ENCODE measurements at regions not wholly inside any gene's neighbourhood (a gene's known extent, or its start where the extent isn't known, plus 50 kb on each side); places are given as distances from the start of the nearest gene placed in this dataset.

DNA sequence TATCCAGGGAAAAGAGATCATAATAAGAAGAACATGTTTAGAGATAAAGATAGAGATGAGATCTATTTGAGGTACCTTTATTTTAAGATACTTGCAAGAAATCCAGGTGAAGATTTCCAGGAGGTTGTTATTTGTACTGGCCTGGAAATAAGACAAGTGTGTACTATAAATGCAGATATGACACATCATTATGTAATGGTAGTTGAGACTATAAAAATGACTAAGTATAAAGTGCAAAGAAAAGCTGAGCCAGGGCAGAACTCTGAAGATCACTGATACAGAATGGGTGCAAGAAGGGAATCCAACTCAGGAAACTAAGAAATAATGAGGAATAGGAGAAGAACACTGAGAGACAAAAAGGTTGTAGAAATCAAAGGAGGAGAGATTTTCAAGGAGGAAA lies 378.2 kb upstream of the PBX1 start:
- no peak for DNase-seq

DNA sequence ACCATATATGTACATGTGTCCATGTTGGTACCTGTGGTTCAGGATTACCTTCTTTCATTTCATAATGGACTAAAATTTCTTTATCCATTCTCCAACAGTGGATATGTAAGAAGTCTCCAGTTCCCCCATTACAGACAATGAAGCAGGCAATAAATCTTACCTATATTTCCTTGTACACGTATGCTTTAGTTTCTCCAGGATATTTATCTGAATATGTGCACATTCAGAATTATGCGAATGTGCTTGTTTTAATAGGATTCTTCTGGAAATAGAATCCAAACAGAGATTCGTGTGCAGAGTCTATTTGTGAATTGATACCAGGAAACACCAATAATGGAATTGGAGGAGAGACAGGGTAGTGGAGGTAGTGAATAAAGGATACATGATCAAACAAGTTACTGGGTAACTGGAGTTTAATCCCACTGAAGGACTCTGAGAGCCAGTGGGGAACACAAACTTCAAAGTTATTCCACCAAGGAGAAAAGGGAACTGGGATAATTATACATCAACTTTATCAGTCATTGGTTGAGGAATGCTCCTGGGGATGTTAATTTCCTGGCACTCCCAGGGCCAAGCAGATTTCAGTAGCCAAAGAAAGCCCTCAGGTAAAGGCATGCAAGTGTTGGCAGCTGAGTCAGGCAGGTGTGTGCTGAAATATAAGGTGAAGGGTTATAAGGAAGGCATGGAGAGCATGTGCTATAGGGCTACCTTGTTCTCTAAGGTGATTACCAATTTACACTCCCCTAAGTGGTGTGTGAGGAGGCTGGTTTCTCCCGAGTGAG lies 374.9 kb upstream of the PBX1 start:
- DNase-seq, result no peak

- no peak for DNase-seq
Observed at GRCh38 chr1:164186881-164187280, 372.1 kb upstream of the PBX1 start.

- no peak for DNase-seq
Observed at GRCh38 chr1:164188497-164188896, 370.5 kb upstream of the PBX1 start.

DNA sequence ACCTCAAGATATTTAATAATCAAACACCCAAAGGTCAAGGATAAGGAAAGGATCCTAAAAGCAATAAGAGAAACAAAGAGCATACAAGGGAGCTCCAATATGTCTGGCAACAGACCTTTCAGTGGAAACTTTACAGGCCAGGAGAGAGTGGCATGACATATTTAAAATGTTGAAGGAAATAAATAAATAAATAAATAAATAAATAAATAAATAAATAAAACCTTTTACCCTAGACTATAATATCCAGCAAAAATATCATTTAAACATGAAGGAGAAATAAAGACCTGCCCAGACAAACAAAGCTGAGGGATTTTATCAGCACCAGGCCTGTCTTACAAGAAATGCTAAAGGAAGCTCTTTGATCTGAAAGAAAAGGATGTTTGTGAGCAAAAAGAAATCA lies 367.8 kb upstream of the PBX1 start:
- no peak for DNase-seq

DNA sequence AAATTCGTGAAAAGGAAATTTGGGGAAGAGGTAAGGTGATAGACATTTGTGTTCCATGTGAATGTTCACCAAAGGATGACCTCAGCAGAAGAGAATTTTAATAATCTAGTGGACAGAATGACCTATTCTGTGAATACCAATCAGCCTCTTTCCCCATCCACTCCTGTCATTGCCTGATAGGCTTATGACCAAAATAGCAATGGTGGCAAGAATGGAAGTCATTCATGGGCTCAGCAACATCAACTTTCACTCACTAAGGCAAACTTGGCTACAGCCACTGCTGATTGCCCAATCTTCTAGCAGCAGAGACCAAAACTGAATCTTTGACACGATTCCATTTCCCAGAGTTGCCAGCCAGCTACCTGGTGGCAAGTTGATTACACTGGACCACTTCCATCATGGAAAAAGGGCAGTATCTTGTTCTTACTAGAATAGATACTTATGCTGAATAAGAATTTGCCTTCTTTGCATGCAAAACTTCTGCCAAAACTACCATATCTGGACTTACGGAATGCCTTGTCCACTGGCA lies 348.7 kb upstream of the PBX1 start:
- DNase-seq, result no peak

DNA sequence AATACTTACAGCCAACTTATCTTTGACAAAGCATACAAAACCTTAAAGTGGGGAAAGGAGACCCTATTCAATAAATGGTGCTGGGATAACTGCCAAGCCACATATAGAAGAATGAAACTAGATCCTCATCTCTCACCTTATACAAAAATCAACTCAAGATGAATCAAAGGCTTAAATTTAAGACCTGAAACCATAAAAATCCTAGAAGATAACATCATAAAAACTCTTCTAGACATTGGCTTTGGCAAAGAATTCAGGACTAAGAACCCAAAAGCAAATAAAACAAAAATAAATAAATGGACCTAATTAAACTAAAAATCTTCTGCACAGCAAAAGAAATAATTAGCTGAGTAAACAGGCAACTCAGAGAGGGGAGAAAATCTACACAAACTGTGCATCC lies 335.6 kb upstream of the PBX1 start:
- no peak for DNase-seq

DNA sequence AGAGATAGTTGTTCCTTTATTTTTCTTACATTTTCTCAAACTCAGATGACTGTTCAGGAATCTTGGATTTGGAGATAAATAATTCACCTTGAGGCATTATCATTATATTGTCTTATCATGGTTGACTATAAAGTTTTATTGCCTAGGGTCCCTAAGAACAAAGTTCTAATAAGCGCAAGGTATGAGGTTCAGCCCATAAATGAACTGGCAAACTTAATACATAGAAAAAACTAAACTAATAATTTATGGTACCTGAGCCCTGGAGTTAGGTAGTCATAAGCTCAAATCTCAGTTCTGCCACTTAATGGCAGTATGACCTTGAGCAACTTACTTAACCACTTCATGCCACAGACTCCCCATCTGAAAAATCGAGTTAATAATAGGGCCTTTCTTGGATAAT lies 334.0 kb upstream of the PBX1 start:
- DNase-seq, result no peak

DNA sequence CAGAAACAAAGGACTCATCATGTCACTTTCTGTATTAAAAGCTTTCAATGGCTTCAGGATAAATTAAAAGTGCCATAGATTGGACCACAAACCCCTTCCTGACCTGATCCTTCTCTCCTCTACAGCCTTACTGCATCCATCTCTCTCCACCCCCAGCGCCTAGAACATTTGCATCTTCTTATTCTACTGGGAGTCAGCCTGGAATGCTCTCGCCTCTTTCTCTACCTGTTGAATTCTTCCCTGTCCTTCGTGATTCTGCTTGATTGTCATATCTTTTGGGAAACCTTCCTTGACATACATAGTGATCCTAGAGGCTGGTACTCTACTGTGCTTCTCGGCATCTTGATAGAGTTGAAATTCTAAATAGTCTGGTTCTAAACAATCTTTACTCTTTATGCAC lies 332.0 kb upstream of the PBX1 start:
- no peak for DNase-seq

GRCh38 chr1:164228928-164229327 lies 330.1 kb upstream of the PBX1 start:
- no peak for DNase-seq

GRCh38 chr1:164233149-164233548 lies 325.8 kb upstream of the PBX1 start:
- no peak for DNase-seq

GRCh38 chr1:164240081-164240480 lies 318.9 kb upstream of the PBX1 start:
- no peak for DNase-seq

GRCh38 chr1:164250365-164250764 lies 308.6 kb upstream of the PBX1 start:
- no peak for DNase-seq

DNA sequence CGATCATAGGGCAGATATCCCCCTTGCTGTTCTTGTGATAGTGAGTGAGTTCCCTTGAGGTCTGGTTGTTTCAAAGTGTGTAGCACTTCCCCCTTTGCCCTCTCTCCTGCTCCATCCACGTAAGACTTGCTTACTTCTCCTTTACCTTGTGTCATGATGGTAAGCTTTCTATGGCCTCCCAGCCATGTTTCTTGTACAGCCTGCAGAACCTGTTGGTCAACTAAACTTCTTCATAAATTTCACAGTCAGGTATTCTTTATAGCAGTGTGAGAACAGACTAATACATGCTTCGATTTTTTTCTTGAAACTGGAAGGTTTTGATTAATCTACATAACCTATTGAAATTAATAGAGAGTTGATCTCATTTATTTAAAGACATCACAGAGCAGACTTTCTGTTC lies 302.5 kb upstream of the PBX1 start:
- no peak for DNase-seq

- DNase-seq, result no peak
Observed at GRCh38 chr1:164261691-164262240, 297.2 kb upstream of the PBX1 start.

- DNase-seq, result no peak
Observed at GRCh38 chr1:164263540-164263939, 295.4 kb upstream of the PBX1 start.

GRCh38 chr1:164265232-164265631 lies 293.8 kb upstream of the PBX1 start:
- no peak for DNase-seq

GRCh38 chr1:164272156-164272555 lies 286.8 kb upstream of the PBX1 start:
- DNase-seq, result no peak

- DNase-seq, result no peak
Observed at GRCh38 chr1:164296172-164296571, 262.8 kb upstream of the PBX1 start.

DNA sequence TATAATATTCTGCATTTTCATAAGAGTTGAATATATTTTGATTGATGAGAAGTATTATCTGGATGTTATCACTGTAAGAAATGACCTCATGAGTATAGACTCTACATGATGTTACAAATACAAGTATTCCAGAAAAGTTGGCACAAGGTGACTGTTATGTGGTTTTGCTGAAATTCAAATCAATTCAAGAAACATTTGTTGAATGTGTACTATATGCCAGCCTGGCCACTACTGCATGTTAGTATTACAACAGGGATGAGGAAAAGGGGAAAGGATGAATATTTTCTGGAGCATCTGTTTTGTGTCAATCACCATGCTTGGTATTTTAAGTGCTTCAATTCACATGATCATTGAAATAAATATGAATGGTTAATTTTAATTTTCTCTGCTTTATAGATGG lies 250.9 kb upstream of the PBX1 start:
- DNase-seq, result no peak

GRCh38 chr1:164310166-164310565 lies 248.8 kb upstream of the PBX1 start:
- peak; percentile 35 for DNase-seq

DNA sequence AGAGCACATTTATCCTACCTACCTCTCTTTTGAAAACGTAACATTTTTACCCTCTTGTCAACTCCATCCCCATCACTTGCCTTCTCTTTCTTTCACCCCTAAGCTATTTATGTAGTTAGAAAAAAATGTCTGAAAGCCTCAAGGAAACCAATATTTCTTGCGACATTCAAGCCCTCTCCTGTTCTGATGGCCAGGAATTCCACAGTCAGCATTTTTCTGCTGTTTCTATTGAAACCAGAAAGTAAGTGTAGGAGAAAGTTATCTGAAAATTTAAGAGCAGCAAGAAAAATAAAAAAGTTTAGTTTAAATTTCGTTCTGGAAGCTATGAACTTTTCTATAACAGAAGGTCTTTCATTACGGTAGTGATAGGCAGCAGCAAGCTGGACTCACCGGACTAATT lies 247.6 kb upstream of the PBX1 start:
- no peak for DNase-seq

- peak; percentile 14 for DNase-seq
Observed at GRCh38 chr1:164320790-164321731, 237.9 kb upstream of the PBX1 start.

All from fibroblast of skin of scalp (primary cell).